Suprapubic skin (tissue), 3 donors: ENCODE measurements at regions not wholly inside any gene's neighbourhood (a gene's known extent, or its start where the extent isn't known, plus 50 kb on each side); places are given as distances from the start of the nearest gene placed in this dataset.

Experiments used
- POLR2A ChIP-seq, 2 donors: fragments of 450-650 bp; IDR thresholded peaks; one replicate each; pipeline ENCODE4 v1.6.1; 2017; ENCODE audit warnings: antibody characterized with exemption in 2 of 2, mild to moderate bottlenecking in 2 of 2, moderate library complexity in 2 of 2
- TF ChIP-seq, protein P1 (sequence below), 2 donors: fragments of 200-600 bp in 1 of 2; fragments of 450-650 bp in 1 of 2; sonication (generic) in 1 of 2; IDR thresholded peaks; one replicate each; pipeline ENCODE4 v1.5.1; 2016 to 2019; ENCODE audit warnings: antibody characterized with exemption in 2 of 2, mild to moderate bottlenecking in 1 of 2, moderate library complexity in 1 of 2

DNA sequence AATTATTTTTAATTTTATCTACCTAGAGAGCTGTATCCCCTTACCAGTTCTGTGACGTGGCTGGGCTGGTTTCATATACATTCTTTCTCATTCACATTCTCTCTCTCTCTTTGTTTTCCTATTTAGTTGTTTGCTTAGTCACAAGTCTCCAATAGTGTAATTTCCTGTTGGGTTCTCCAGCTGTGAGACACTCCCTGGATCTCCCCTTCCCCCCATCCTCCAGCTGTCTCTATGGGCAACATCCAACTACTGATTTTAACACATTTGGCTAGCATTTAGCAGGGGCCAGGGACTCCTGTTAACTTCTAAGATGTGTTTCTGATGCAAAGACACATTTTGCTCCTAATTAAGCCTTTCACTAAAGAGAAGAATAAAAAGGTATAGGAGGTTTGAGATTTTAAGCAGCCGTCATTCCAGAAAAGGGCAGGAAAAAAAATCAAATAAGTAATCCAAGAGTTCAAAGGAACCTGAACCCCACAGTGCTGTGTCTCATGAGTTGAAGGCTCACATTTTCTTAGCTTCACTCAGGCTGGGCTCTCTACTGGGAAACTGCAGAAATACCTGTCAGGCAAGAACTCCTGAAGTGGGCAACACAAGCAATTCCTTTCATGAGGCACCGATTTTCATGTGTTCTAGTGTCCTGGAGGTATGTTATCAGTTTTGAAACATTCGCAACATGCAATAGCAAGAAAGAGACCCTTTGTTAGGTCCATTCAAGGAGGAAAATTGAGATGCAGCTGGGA lies 198.7 kb upstream of the C9orf72 start:
- no peak for TF ChIP-seq POLR2A (IDR thresholded peaks at IDR 0.05)
- TF ChIP-seq, protein P1, sequence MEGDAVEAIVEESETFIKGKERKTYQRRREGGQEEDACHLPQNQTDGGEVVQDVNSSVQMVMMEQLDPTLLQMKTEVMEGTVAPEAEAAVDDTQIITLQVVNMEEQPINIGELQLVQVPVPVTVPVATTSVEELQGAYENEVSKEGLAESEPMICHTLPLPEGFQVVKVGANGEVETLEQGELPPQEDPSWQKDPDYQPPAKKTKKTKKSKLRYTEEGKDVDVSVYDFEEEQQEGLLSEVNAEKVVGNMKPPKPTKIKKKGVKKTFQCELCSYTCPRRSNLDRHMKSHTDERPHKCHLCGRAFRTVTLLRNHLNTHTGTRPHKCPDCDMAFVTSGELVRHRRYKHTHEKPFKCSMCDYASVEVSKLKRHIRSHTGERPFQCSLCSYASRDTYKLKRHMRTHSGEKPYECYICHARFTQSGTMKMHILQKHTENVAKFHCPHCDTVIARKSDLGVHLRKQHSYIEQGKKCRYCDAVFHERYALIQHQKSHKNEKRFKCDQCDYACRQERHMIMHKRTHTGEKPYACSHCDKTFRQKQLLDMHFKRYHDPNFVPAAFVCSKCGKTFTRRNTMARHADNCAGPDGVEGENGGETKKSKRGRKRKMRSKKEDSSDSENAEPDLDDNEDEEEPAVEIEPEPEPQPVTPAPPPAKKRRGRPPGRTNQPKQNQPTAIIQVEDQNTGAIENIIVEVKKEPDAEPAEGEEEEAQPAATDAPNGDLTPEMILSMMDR (IDR thresholded peaks at IDR 0.05), result no peak
